ENCODE measurements at regions not wholly inside any gene's neighbourhood (a gene's known extent, or its start where the extent isn't known, plus 50 kb on each side); places are given as distances from the start of the nearest gene placed in this dataset.

DNA sequence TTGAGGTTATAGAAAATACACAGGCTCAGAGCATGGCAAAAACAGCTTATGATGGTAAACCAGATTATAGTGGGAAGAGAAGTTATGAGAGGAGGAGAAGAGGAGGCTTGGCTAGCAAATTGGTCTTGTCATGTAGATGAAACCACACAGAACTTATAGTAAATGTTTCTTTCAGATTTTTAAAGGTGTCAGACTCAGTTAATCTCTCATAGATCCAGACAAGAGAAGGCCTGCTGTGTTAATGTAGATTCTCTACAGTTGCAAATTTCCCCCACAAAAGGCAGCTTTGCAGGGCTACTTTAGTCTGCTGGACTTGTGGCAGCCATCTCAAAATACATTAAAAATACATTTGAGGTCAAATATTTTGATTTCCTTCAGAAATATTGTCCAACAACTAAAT is 1731.7 kb downstream of the ARAP2 start:
- intact Hi-C loops (cut with micrococcal nuclease) = no loop called here
- DNase-seq (no peak), ATAC-seq (no peak)
- no peak for TF ChIP-seq CTCF (IDR thresholded peaks at IDR 0.05)
- no peak overlapping the region for H3K4me3 Mint-ChIP-seq
- H3K27me3 Mint-ChIP-seq (ENCODE audit: low read depth in 2 of 2) = no peaks in the 10 kb centered on the region
- Histone ChIP-seq H3K36me3 (ENCODE audit: control insufficient read depth, insufficient read depth, low read length) (no peaks in the 10 kb centered on the region), H3K27ac (ENCODE audit: low read length) (no peak overlapping the region), H3K4me3 (ENCODE audit: low read length) (no peak overlapping the region), H3K27me3 (ENCODE audit: control insufficient read depth, insufficient read depth, low read length) (no peaks in the 10 kb centered on the region), H3K4me1 (ENCODE audit: control insufficient read depth, insufficient read depth, low read length) (no peaks in the 10 kb centered on the region), H3K9me3 (ENCODE audit: control insufficient read depth, insufficient read depth, low read length) (peaks cover 3% of the 10 kb centered on the region)
- no peaks in the 10 kb centered on the region for H3K4me1 Mint-ChIP-seq
- peaks cover 6% of the 10 kb centered on the region for H3K36me3 Mint-ChIP-seq
- H3K9me3 Mint-ChIP-seq = peaks cover 13 to 22% of the 10 kb centered on the region in 2 donors
- no peak overlapping the region for H3K27ac Mint-ChIP-seq

DNA sequence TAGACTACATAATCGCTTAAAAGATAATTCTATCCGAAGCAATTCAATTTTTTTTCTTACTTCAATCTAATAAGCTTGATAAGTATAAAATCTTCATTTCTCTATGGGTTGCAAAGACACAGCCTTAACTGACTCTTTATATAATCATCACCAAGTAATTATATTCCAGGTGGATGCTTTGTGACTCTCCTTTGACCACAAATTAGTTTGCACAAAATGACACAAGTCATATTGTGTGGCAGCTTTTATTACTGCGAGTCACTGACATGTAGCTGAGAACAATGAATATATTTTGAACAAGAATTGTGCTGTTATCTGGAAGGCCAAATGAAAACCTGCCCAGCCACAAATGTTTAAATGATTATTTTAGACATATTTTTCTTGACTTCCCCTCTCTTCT is 1727.8 kb downstream of the ARAP2 start:
- no peaks in the 10 kb centered on the region for H3K27me3 Mint-ChIP-seq (ENCODE audit: low read depth in 2 of 2)
- no peaks in the 10 kb centered on the region for H3K36me3 ChIP-seq (ENCODE audit: control insufficient read depth, insufficient read depth, low read length)
- intact Hi-C loops (cut with micrococcal nuclease) = no loop called here
- H3K36me3 Mint-ChIP-seq = peaks cover 6% of the 10 kb centered on the region
- H3K9me3 Mint-ChIP-seq = peaks cover 10 to 22% of the 10 kb centered on the region in 2 donors
- TF ChIP-seq CTCF (IDR thresholded peaks at IDR 0.05) = no peak
- 75% methylated on average over 1 of the region's 3 CpGs for WGBS (ENCODE audit: insufficient coverage)
- H3K4me1 ChIP-seq (ENCODE audit: control insufficient read depth, insufficient read depth, low read length) = no peaks in the 10 kb centered on the region
- no peak overlapping the region for H3K27ac ChIP-seq (ENCODE audit: low read length)
- H3K4me3 ChIP-seq (ENCODE audit: low read length) = no peak overlapping the region
- ATAC-seq (no peak), DNase-seq (no peak)
- H3K27ac Mint-ChIP-seq = no peak overlapping the region
- H3K9me3 ChIP-seq (ENCODE audit: control insufficient read depth, insufficient read depth, low read length) = peaks cover 3% of the 10 kb centered on the region
- no peak overlapping the region for H3K4me3 Mint-ChIP-seq
- no peaks in the 10 kb centered on the region for H3K27me3 ChIP-seq (ENCODE audit: control insufficient read depth, insufficient read depth, low read length)
- H3K4me1 Mint-ChIP-seq = no peaks in the 10 kb centered on the region

- ATAC-seq (no peak), DNase-seq (no peak)
- intact Hi-C loops (cut with micrococcal nuclease) = no loop called here
- Mint-ChIP-seq H3K36me3 (no peaks in the 10 kb centered on the region), H3K27me3 (ENCODE audit: low read depth in 2 of 2) (no peaks in the 10 kb centered on the region), H3K4me1 (no peaks in the 10 kb centered on the region), H3K4me3 (no peak overlapping the region), H3K9me3 (peaks cover 10% of the 10 kb centered on the region in 2 donors), H3K27ac (no peak overlapping the region)
- Histone ChIP-seq H3K9me3 (ENCODE audit: control insufficient read depth, insufficient read depth, low read length) (no peaks in the 10 kb centered on the region), H3K36me3 (ENCODE audit: control insufficient read depth, insufficient read depth, low read length) (no peaks in the 10 kb centered on the region), H3K27ac (ENCODE audit: low read length) (no peak overlapping the region), H3K4me1 (ENCODE audit: control insufficient read depth, insufficient read depth, low read length) (no peaks in the 10 kb centered on the region), H3K27me3 (ENCODE audit: control insufficient read depth, insufficient read depth, low read length) (no peaks in the 10 kb centered on the region), H3K4me3 (ENCODE audit: low read length) (no peak overlapping the region)
- 65% methylated on average over 4 of the region's 4 CpGs for WGBS (ENCODE audit: insufficient coverage)
- TF ChIP-seq CTCF (IDR thresholded peaks at IDR 0.05) = no peak
Measured at GRCh38 chr4:34534916-34535315, 1709.4 kb downstream of the ARAP2 start.

- H3K4me3 ChIP-seq (ENCODE audit: low read length) = no peak overlapping the region
- peaks cover 4% of the 10 kb centered on the region for H3K9me3 ChIP-seq (ENCODE audit: control insufficient read depth, insufficient read depth, low read length)
- H3K27ac ChIP-seq (ENCODE audit: low read length) = no peak overlapping the region
- Mint-ChIP-seq H3K27ac (no peak overlapping the region), H3K4me3 (no peak overlapping the region), H3K36me3 (no peaks in the 10 kb centered on the region), H3K27me3 (ENCODE audit: low read depth in 2 of 2) (no peaks in the 10 kb centered on the region), H3K9me3 (peaks cover 10 to 16% of the 10 kb centered on the region in 2 donors), H3K4me1 (no peaks in the 10 kb centered on the region)
- no peaks in the 10 kb centered on the region for H3K36me3 ChIP-seq (ENCODE audit: control insufficient read depth, insufficient read depth, low read length)
- no peaks in the 10 kb centered on the region for H3K27me3 ChIP-seq (ENCODE audit: control insufficient read depth, insufficient read depth, low read length)
- intact Hi-C loops (cut with micrococcal nuclease) = no loop called here
- WGBS (ENCODE audit: insufficient coverage) = 80% methylated on average over 2 of the region's 2 CpGs
- DNase-seq = no peak
- no peak for ATAC-seq
- no peaks in the 10 kb centered on the region for H3K4me1 ChIP-seq (ENCODE audit: control insufficient read depth, insufficient read depth, low read length)
- TF ChIP-seq CTCF (IDR thresholded peaks at IDR 0.05) = no peak
Measured at GRCh38 chr4:34566091-34566490, 1678.2 kb downstream of the ARAP2 start.

Measured in natural killer cell (primary cell).